HG03354 (cell line): ENCODE measurements at regions not wholly inside any gene's neighbourhood (a gene's known extent, or its start where the extent isn't known, plus 50 kb on each side); places are given as distances from the start of the nearest gene placed in this dataset.
"Not testable (repeated sequence)": the region's sequence is repeated elsewhere in the genome, so short reads cannot be mapped to it uniquely, and the experiment has no call there.

ENCODE experiments used
- ATAC-seq: cut with Tn5 transposase; IDR thresholded peaks from one replicate; pipeline ENCODE4 v1.9.1; 2021; ENCODE audit warnings: mild to moderate bottlenecking; ENCODE audit not compliant: unreplicated experiment, poor library complexity, severe bottlenecking

DNA sequence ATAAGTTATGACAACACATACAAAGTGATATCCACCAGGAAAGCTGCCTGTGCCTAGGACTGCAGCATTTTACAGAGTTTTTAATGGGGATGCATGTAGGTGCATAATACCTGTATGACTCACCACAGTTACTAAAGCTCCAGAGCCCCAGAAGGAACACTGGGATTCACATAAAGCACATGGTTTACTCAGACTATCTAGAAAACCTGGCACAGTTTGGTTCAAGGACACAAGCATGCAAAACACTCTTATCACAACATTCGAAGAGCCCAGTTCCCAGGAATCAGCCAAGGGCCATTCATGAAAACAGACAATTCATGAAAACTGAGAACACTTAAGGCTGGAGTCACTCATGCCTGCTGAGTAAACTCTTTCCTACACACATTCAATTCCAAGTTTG is 261.0 kb downstream of the PYDC2 start:
- no peak for ATAC-seq

GRCh38 chr3:191727338-191727737 is 266.4 kb downstream of the PYDC2 start:
- no peak for ATAC-seq

DNA sequence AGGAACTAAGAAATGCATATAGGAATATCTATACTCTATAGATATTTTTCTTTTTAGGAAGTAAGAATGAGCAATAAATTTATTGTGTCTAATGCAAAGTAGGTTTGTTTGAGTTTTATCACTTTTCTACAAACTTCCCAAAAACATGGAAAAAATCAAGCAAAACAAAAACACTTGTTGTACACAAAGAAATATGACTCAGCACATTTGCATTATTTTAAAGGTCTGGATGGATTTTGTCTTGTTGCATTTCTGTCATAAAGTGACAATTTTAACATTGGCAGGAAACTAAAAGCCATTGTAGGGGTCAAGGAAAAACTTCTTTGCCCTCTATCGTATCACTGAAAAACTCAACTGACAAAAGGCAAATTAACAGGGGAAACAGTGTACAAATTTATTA is 267.2 kb downstream of the PYDC2 start:
- ATAC-seq: no peak

GRCh38 chr3:191737742-191738141 is 276.8 kb downstream of the PYDC2 start:
- no peak for ATAC-seq

GRCh38 chr3:191740712-191741111 is 279.7 kb downstream of the PYDC2 start:
- ATAC-seq: no peak

- ATAC-seq: not testable (repeated sequence)
Observed at GRCh38 chr3:191741847-191742350, 280.9 kb downstream of the PYDC2 start.

DNA sequence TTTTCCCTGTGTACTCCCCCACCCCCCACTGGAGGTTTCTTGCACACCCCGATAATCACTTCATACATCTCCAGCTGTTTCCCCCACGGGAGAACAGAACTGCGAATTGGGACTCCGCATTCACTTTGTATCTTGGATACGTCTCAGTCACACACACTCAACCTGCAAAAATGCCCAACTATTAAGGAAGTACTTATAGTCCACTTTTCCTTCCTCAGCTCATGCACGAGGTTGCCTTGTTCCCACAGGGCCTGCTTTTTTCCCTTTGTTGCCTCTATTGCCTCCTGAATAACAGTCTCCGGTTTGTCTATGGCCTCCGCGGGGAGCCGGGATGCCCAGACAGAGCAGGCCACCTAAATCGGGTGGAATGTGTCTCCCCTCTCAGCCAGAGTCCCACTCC is 282.3 kb downstream of the PYDC2 start:
- no peak for ATAC-seq

GRCh38 chr3:191750618-191751017 is 289.7 kb downstream of the PYDC2 start:
- ATAC-seq: no peak

GRCh38 chr3:191753196-191753595 is 292.2 kb downstream of the PYDC2 start:
- no peak for ATAC-seq

DNA sequence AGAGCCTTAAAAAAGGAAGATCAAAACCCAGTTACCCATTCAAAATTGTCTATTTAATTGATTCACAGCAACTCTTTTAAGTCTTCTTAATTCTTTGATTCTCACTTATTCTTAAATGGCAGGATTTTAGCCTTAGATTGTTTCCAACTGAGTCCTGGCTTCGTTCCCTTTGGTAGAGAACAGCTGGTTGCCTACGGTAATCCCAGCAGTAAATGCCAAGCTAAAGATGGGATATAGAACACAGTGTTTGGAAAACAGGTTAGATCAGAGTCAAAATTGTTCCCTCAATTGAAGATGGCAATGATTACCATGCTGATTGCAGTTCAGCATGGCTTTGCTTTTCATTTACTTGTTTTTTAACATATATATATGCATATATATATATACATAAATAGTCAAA is 300.9 kb downstream of the PYDC2 start:
- ATAC-seq: no peak

GRCh38 chr3:191762323-191762960 is 301.5 kb downstream of the PYDC2 start:
- ATAC-seq: no peak

DNA sequence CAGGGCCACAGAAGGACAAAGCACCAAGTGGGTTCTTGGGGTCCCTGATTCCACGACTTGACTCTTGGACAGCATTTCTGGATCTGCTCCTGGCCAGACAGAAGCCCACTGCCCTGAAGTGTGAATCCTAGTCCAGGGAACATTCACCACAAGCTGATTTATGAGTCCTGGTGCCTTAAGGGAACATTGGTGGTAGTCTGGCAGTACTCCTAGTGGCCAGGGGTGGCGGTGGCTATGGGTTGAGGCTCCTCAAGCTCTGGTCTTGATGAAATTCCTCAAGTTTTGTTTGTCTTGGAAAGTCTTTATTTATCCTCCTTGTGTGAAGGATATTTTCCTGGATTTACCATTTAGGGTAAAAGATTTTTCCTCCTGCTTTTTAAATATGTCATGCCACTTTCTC is 307.5 kb downstream of the PYDC2 start:
- ATAC-seq: peak; percentile 51

DNA sequence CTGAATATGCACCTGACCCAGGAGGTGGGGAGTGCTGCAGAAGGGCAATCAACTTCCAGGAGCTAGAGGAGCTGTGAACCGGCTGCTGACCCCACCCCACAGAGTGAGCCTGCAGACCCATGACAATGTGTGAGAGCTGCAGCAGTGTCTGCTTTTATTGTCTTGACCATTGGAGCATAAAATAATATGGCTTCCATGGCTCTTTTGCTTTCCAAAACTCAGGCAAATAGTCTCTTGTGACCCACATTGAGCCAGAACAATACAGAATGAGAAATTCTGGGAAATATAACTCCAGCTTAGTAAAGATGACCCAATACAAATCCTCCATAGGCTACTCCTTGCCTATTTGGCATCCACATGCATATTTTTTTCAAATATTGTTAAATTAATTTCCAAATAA is 309.6 kb downstream of the PYDC2 start:
- no peak for ATAC-seq

- ATAC-seq: no peak
Observed at GRCh38 chr3:191774485-191774884, 313.5 kb downstream of the PYDC2 start.

DNA sequence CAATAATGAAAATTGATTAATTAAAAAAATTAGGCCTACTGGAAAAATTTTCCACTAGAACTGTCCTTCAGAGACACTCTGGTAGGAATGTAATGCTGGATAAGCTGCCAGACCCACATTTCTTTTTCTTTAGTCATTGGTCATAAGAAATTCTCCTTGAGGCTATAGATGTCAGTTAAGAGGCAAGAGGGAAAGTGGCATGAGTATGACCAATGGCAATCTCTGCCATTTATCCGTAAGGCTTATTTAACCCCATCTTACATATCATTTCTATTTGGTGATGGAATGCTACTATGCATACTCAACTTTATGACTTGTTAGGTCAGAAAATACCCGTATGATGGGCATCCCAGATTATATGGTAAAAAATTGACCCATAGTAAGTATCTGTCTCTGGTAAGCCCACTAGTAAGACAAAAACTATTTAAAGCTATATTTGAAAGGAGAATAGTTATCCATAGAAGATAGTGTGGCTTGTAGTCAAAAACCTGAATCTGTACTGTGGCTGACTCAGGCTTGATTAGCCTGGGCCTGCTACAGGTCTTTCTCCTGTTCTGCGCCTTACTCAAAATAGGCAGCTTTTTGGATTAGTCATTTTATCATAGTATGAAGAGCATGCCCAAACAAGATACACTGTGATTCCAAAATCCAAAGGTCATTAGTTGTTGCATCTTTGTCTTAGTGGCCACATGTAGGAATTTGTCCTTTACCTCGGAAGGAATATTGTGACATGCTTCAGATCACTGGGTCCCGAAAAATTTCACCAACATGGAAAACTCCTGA is 314.7 kb downstream of the PYDC2 start:
- no peak for ATAC-seq

DNA sequence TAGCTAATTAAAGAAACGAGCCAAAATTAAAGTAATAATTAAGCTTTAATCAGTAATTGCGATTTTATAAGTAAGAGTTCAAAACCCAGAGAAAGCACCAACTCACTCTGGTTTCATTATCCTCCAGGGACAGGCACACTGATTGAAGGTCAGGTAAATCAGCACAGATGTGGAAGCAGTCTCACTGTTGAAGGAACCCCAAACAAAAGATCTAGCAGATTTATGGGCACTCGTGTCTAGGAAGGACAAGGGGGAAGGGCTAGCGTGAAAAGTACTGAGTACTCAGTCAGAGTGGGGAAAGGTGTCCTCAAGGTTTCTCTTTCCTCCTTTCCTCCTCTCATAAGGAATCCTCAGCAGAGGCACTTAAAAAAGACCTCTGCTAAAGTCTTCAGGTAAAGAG is 320.1 kb downstream of the PYDC2 start:
- no peak for ATAC-seq

DNA sequence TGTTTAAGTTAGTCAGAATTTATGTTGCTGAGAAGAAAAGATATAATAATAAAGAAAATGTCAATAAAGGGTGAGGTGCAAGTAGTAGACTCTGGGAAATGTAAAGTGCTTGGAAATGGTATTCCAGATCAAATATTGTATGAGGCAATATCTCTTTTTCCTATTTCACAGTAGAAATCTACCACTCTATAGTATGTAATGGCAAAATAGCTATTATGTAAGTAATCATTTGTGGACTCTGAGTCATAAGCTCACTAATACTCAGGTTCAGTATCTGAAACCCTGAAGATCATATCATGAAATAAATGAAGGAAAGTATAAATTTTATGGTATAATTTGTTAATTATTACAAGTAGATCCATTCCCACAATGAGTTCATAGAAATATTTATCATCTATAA is 322.1 kb downstream of the PYDC2 start:
- ATAC-seq: no peak

DNA sequence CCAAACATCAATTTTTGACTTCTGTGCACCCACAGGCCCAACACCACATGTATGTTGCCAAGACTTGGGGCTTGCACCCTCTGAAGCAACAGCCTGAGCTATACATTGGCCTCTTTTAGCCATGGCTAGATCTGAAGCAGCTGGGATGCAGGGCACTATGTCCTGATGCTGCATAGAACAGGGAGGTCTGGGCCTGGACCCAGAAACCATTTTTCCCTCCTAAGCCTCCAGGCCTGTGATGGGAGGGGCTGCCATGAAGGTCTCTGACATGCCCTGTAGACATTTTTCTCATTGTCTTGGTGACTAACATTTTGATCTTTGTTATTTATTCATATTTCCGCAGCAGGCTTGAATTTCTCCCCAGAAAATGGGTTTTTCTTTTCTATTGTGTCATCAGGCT is 330.0 kb downstream of the PYDC2 start:
- no peak for ATAC-seq

- ATAC-seq: no peak
Observed at GRCh38 chr3:191792580-191792979, 331.6 kb downstream of the PYDC2 start.

- no peak for ATAC-seq
Observed at GRCh38 chr3:191795196-191795595, 334.2 kb downstream of the PYDC2 start.

GRCh38 chr3:191797271-191797670 is 336.3 kb downstream of the PYDC2 start:
- ATAC-seq: no peak
